OCI-LY1 (cell line): ENCODE measurements at regions not wholly inside any gene's neighbourhood (a gene's known extent, or its start where the extent isn't known, plus 50 kb on each side); places are given as distances from the start of the nearest gene placed in this dataset.

ENCODE experiments used
- H2AFZ ChIP-seq: fragments of 200-600 bp; sonication (generic), shearing (Covaris generic); 2 replicates; pipeline ENCODE4 v1.6.0; 2014; ENCODE audit warnings: antibody characterized with exemption, mild to moderate bottlenecking, low read length
- H3F3A ChIP-seq: fragments of 200-600 bp; sonication (generic), shearing (Covaris generic); 2 replicates; pipeline ENCODE4 v1.6.0; 2014; ENCODE audit warnings: mild to moderate bottlenecking, antibody characterized with exemption, low read length, moderate library complexity; ENCODE audit not compliant: insufficient read depth
- H3K27ac ChIP-seq: fragments of 200-600 bp; sonication (generic); 2 replicates; pipeline ENCODE4 v1.5.1; 2014; ENCODE audit warnings: low read length, mixed run types, mild to moderate bottlenecking, low read depth; ENCODE audit not compliant: poor library complexity, severe bottlenecking
- H3K27me3 ChIP-seq: fragments of 200-600 bp; sonication (generic); 2 replicates; pipeline ENCODE4 v1.6.0; 2014; ENCODE audit warnings: antibody characterized with exemption, mild to moderate bottlenecking, low read length, moderate library complexity; ENCODE audit not compliant: insufficient read depth
- H3K36me3 ChIP-seq: fragments of 200-600 bp; sonication (generic); 2 replicates; pipeline ENCODE4 v1.6.1; 2014; ENCODE audit warnings: mild to moderate bottlenecking, antibody characterized with exemption, low read length, moderate library complexity, mixed read lengths; ENCODE audit not compliant: insufficient read depth
- H3K4me1 ChIP-seq: fragments of 200-600 bp; sonication (generic); 2 replicates; pipeline ENCODE4 v1.5.1; 2014; ENCODE audit warnings: mild to moderate bottlenecking, low read length, moderate library complexity; ENCODE audit not compliant: insufficient read depth, severe bottlenecking
- H3K4me2 ChIP-seq: fragments of 200-600 bp; sonication (generic), shearing (Covaris generic); 2 replicates; pipeline ENCODE4 v1.6.1; 2014; ENCODE audit warnings: low read length
- H3K4me3 ChIP-seq: fragments of 200-600 bp; sonication (generic); 2 replicates; pipeline ENCODE4 v1.5.1; 2014; ENCODE audit warnings: low read length, low read depth, mild to moderate bottlenecking, mixed read lengths; ENCODE audit not compliant: poor library complexity, severe bottlenecking
- H3K79me2 ChIP-seq: fragments of 200-600 bp; shearing (Covaris generic); 2 replicates; pipeline ENCODE4 v1.6.1; 2016; ENCODE audit warnings: mixed run types, low read length, mixed read lengths; ENCODE audit not compliant: insufficient read depth
- H3K9ac ChIP-seq: fragments of 200-600 bp; sonication (generic), shearing (Covaris generic); 2 replicates; pipeline ENCODE4 v1.6.1; 2014; ENCODE audit warnings: mild to moderate bottlenecking, low read length, mixed read lengths
- H3K9me2 ChIP-seq: fragments of 200-600 bp; sonication (generic), shearing (Covaris generic); 2 replicates; pipeline ENCODE4 v1.6.1; 2014; ENCODE audit warnings: low read depth, mild to moderate bottlenecking, low read length, mixed read lengths
- H3K9me3 ChIP-seq: fragments of 200-600 bp; shearing (Covaris generic); 2 replicates; pipeline ENCODE4 v1.6.1; 2014; ENCODE audit warnings: low read length, mixed read lengths
- H4K20me1 ChIP-seq: fragments of 200-600 bp; sonication (generic), shearing (Covaris generic); 2 replicates; pipeline ENCODE4 v1.6.0; 2016; ENCODE audit warnings: mild to moderate bottlenecking, low read length; ENCODE audit not compliant: insufficient read depth
- CTCF ChIP-seq: fragments of 200-600 bp; sonication (generic), shearing (Covaris generic); IDR thresholded peaks from 2 replicates; pipeline ENCODE4 v1.5.1; 2017; ENCODE audit warnings: mild to moderate bottlenecking, antibody characterized with exemption, low read length, moderate library complexity, mixed read lengths
- EZH2 ChIP-seq: fragments of 200-600 bp; sonication (generic), shearing (Covaris generic); IDR thresholded peaks from 2 replicates; pipeline ENCODE4 v1.8.0; 2017; ENCODE audit warnings: borderline replicate concordance, mixed run types, mild to moderate bottlenecking, antibody characterized with exemption, low read length, moderate library complexity, mixed read lengths

DNA sequence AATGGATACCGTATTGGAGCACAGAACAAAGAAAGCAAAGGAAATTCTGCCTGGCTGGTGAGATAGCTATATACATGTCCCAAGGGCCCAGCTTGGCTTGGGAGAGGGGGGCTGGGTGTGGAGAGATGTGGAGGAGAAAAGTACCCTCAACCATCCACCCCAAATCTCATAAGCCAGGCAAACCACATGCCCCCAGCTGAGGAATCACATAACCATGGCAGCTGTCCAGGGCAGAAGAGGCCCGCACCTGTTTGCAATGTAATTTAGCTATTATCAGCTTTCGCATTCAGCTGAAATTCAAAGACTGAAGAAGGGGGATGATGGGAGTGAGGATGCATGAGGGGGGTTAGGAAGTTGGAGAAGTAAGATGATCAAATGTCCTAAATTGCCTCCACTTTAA lies 196.1 kb downstream of the TBX5 start:
- Histone ChIP-seq H3K4me1 (no peaks in the 10 kb centered on the region), H3K9ac (no peak overlapping the region), H3K27ac (no peak overlapping the region), H3K36me3 (no peaks in the 10 kb centered on the region), H3K4me2 (no peak overlapping the region), H3F3A (no peaks in the 10 kb centered on the region), H2AFZ (no peak overlapping the region), H3K27me3 (no peaks in the 10 kb centered on the region), H3K4me3 (no peak overlapping the region), H4K20me1 (no peaks in the 10 kb centered on the region), H3K79me2 (no peaks in the 10 kb centered on the region), H3K9me3 (no peaks in the 10 kb centered on the region), H3K9me2 (no peaks in the 10 kb centered on the region)
- no peak for TF ChIP-seq EZH2
- TF ChIP-seq CTCF: no peak

GRCh38 chr12:114206525-114206924 lies 199.4 kb downstream of the TBX5 start:
- Histone ChIP-seq H3K36me3 (no peaks in the 10 kb centered on the region), H3K27me3 (no peaks in the 10 kb centered on the region), H3K9me3 (no peaks in the 10 kb centered on the region)

DNA sequence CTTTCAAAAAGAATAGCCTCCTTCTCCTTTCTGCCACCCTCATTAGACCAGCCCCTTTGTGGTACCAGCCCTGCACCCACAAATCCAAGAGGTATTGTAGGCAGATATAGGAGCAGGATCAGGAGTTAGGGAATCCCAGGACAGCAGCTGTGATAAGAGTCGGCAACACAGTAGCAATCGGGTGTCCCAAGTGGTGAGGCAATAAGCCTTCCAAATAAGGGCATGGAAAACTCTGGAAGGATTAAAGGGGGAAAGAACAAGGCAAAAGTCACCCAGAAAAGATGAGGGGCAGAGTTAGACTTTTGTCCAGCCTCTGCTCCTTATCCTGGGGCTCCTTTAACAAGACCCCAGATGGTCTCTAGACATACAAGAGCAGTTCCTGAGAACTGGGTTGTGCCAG lies 204.2 kb downstream of the TBX5 start:
- Histone ChIP-seq H3F3A (no peaks in the 10 kb centered on the region), H3K9me2 (no peaks in the 10 kb centered on the region), H3K4me2 (no peak overlapping the region), H3K36me3 (no peaks in the 10 kb centered on the region), H3K4me1 (no peaks in the 10 kb centered on the region), H3K4me3 (no peak overlapping the region), H3K9ac (no peak overlapping the region), H3K27me3 (no peaks in the 10 kb centered on the region), H3K9me3 (no peaks in the 10 kb centered on the region), H3K79me2 (no peaks in the 10 kb centered on the region), H4K20me1 (no peaks in the 10 kb centered on the region), H3K27ac (no peak overlapping the region), H2AFZ (no peak overlapping the region)
- TF ChIP-seq EZH2 (no peak), CTCF (no peak)

More at GRCh38 chr12:114206525-114206924, 199.4 kb downstream of the TBX5 start:
- Histone ChIP-seq H3K4me3 (no peak overlapping the region), H3K9me2 (no peaks in the 10 kb centered on the region), H2AFZ (no peak overlapping the region), H3K9ac (no peak overlapping the region), H4K20me1 (no peaks in the 10 kb centered on the region), H3K4me1 (no peaks in the 10 kb centered on the region), H3K79me2 (no peaks in the 10 kb centered on the region), H3K27ac (no peak overlapping the region), H3F3A (no peaks in the 10 kb centered on the region), H3K4me2 (no peak overlapping the region)
- TF ChIP-seq EZH2 (no peak), CTCF (no peak)
